Astrocyte (in vitro differentiated cells and primary cell): ENCODE measurements at regions not wholly inside any gene's neighbourhood (a gene's known extent, or its start where the extent isn't known, plus 50 kb on each side); places are given as distances from the start of the nearest gene placed in this dataset.

Source experiments
- DNase-seq: peaks from one replicate; pipeline ENCODE4 v3.0.0-alpha.2; 2010; ENCODE audit warnings: low read depth
- FAIRE-seq: peaks from 2 replicates; lab custom pipeline; 2011; peaks lifted over from hg19 to GRCh38; lab: Jason Lieb, UNC
- H2AFZ ChIP-seq: 2 replicates; pipeline ENCODE4 v1.6.0; 2012; ENCODE audit warnings: low read depth, low read length, inconsistent platforms
- H3K27ac ChIP-seq: 2 replicates; pipeline ENCODE4 v1.5.1; 2011; ENCODE audit warnings: low read depth, low read length, inconsistent platforms
- H3K27me3 ChIP-seq: 2 replicates; pipeline ENCODE4 v1.6.0; 2011; ENCODE audit warnings: low read length, inconsistent platforms; ENCODE audit not compliant: insufficient read depth
- H3K36me3 ChIP-seq: 2 replicates; pipeline ENCODE4 v1.5.1; 2011; ENCODE audit warnings: low read length, inconsistent platforms; ENCODE audit not compliant: insufficient read depth
- H3K4me1 ChIP-seq: 2 replicates; pipeline ENCODE4 v1.5.1; 2011; ENCODE audit warnings: low read length, inconsistent platforms; ENCODE audit not compliant: insufficient read depth
- H3K4me2 ChIP-seq: 2 replicates; pipeline ENCODE4 v1.6.0; 2012; ENCODE audit warnings: low read length, inconsistent platforms
- H3K4me3 ChIP-seq: 2 replicates; pipeline ENCODE4 v1.5.1; 2011; ENCODE audit warnings: low read depth, mild to moderate bottlenecking, low read length, inconsistent platforms; ENCODE audit not compliant: insufficient read depth
- H3K79me2 ChIP-seq: 2 replicates; pipeline ENCODE4 v1.6.0; 2012; ENCODE audit warnings: mild to moderate bottlenecking, low read length, inconsistent platforms; ENCODE audit not compliant: insufficient read depth
- H3K9ac ChIP-seq: 2 replicates; pipeline ENCODE4 v1.6.0; 2012; ENCODE audit warnings: mild to moderate bottlenecking, low read length, inconsistent platforms
- H3K9me3 ChIP-seq: 2 replicates; pipeline ENCODE4 v1.5.1; 2012; ENCODE audit warnings: low read depth, mild to moderate bottlenecking, low read length, inconsistent platforms; ENCODE audit not compliant: insufficient read depth
- H4K20me1 ChIP-seq: 2 replicates; pipeline ENCODE4 v1.6.0; 2012; ENCODE audit warnings: low read length, inconsistent platforms; ENCODE audit not compliant: insufficient read depth
- H3K27ac Mint-ChIP-seq: one replicate; pipeline ENCODE4 v1.8.0; 2021; ENCODE audit warnings: mild to moderate bottlenecking, mixed read lengths; ENCODE audit not compliant: unreplicated experiment
- H3K27me3 Mint-ChIP-seq: one replicate; pipeline ENCODE4 v1.8.0; 2021; ENCODE audit warnings: low read depth, mixed read lengths; ENCODE audit not compliant: unreplicated experiment
- H3K36me3 Mint-ChIP-seq: one replicate; pipeline ENCODE4 v1.8.0; 2021; ENCODE audit warnings: low read depth, mixed read lengths; ENCODE audit not compliant: unreplicated experiment
- H3K4me1 Mint-ChIP-seq: one replicate; pipeline ENCODE4 v1.8.0; 2021; ENCODE audit warnings: low read depth, mixed read lengths; ENCODE audit not compliant: unreplicated experiment
- H3K4me3 Mint-ChIP-seq: one replicate; pipeline ENCODE4 v1.8.0; 2021; ENCODE audit warnings: mild to moderate bottlenecking, moderate library complexity, mixed read lengths; ENCODE audit not compliant: unreplicated experiment
- H3K9me3 Mint-ChIP-seq: one replicate; pipeline ENCODE4 v1.8.0; 2021; ENCODE audit warnings: mild to moderate bottlenecking, mixed read lengths; ENCODE audit not compliant: unreplicated experiment
- EZH2 ChIP-seq: IDR thresholded peaks from 2 replicates; pipeline ENCODE4 v1.6.1; 2012; ENCODE audit warnings: mild to moderate bottlenecking, low read length, inconsistent platforms; ENCODE audit not compliant: insufficient read depth
- TF ChIP-seq, protein P1 (sequence below): IDR thresholded peaks from 2 replicates; pipeline ENCODE4 v1.5.1; 2011; ENCODE audit warnings: low read depth, mild to moderate bottlenecking, inconsistent platforms, low read length, moderate library complexity; ENCODE audit not compliant: insufficient read depth

GRCh38 chr1:82260051-82260450 lies 459.3 kb downstream of the ADGRL2 start:
- no peak for FAIRE-seq
- H4K20me1 ChIP-seq = no peaks in the 10 kb centered on the region
- no peak overlapping the region for H3K4me2 ChIP-seq
- no peaks in the 10 kb centered on the region for H3K27me3 Mint-ChIP-seq
- no peak overlapping the region for H3K27ac ChIP-seq
- no peak overlapping the region for H3K27ac Mint-ChIP-seq
- H3K36me3 Mint-ChIP-seq = no peaks in the 10 kb centered on the region
- H3K4me3 ChIP-seq = no peak overlapping the region
- no peaks in the 10 kb centered on the region for H3K9me3 ChIP-seq
- H3K4me1 Mint-ChIP-seq = no peaks in the 10 kb centered on the region
- no peak overlapping the region for H2AFZ ChIP-seq
- no peaks in the 10 kb centered on the region for H3K79me2 ChIP-seq
- no peaks in the 10 kb centered on the region for H3K27me3 ChIP-seq
- no peaks in the 10 kb centered on the region for H3K4me1 ChIP-seq
- H3K36me3 ChIP-seq = no peaks in the 10 kb centered on the region
- H3K9ac ChIP-seq = no peak overlapping the region
- TF ChIP-seq, protein P1, sequence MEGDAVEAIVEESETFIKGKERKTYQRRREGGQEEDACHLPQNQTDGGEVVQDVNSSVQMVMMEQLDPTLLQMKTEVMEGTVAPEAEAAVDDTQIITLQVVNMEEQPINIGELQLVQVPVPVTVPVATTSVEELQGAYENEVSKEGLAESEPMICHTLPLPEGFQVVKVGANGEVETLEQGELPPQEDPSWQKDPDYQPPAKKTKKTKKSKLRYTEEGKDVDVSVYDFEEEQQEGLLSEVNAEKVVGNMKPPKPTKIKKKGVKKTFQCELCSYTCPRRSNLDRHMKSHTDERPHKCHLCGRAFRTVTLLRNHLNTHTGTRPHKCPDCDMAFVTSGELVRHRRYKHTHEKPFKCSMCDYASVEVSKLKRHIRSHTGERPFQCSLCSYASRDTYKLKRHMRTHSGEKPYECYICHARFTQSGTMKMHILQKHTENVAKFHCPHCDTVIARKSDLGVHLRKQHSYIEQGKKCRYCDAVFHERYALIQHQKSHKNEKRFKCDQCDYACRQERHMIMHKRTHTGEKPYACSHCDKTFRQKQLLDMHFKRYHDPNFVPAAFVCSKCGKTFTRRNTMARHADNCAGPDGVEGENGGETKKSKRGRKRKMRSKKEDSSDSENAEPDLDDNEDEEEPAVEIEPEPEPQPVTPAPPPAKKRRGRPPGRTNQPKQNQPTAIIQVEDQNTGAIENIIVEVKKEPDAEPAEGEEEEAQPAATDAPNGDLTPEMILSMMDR = no peak
- TF ChIP-seq EZH2 = no peak
- H3K4me3 Mint-ChIP-seq = no peak overlapping the region
- no peak for DNase-seq
- H3K9me3 Mint-ChIP-seq = no peaks in the 10 kb centered on the region

- no peak overlapping the region for H3K27ac Mint-ChIP-seq
- no peaks in the 10 kb centered on the region for H3K27me3 ChIP-seq
- H3K9me3 ChIP-seq = no peaks in the 10 kb centered on the region
- H3K27ac ChIP-seq = no peak overlapping the region
- H3K36me3 ChIP-seq = no peaks in the 10 kb centered on the region
- H3K36me3 Mint-ChIP-seq = no peaks in the 10 kb centered on the region
- no peak overlapping the region for H3K4me3 Mint-ChIP-seq
- no peak overlapping the region for H3K4me2 ChIP-seq
- no peaks in the 10 kb centered on the region for H3K4me1 ChIP-seq
- no peak overlapping the region for H3K4me3 ChIP-seq
- TF ChIP-seq EZH2 = no peak
- TF ChIP-seq, protein P1 = no peak
- no peaks in the 10 kb centered on the region for H3K9me3 Mint-ChIP-seq
- H3K79me2 ChIP-seq = no peaks in the 10 kb centered on the region
- DNase-seq (no peak), FAIRE-seq (no peak)
- no peaks in the 10 kb centered on the region for H3K4me1 Mint-ChIP-seq
- no peaks in the 10 kb centered on the region for H3K27me3 Mint-ChIP-seq
- H4K20me1 ChIP-seq = no peaks in the 10 kb centered on the region
- no peak overlapping the region for H2AFZ ChIP-seq
- no peak overlapping the region for H3K9ac ChIP-seq
Measured at GRCh38 chr1:82258887-82259286, 458.2 kb downstream of the ADGRL2 start.

- H3K4me3 ChIP-seq = no peak overlapping the region
- Mint-ChIP-seq H3K4me1 (no peaks in the 10 kb centered on the region), H3K27ac (no peak overlapping the region), H3K27me3 (no peaks in the 10 kb centered on the region), H3K9me3 (no peaks in the 10 kb centered on the region), H3K36me3 (no peaks in the 10 kb centered on the region), H3K4me3 (no peak overlapping the region)
- H4K20me1 ChIP-seq = no peaks in the 10 kb centered on the region
- no peak overlapping the region for H3K4me2 ChIP-seq
- TF ChIP-seq, protein P1 = no peak
- TF ChIP-seq EZH2 = no peak
- no peaks in the 10 kb centered on the region for H3K27me3 ChIP-seq
- H3K9ac ChIP-seq = no peak overlapping the region
- FAIRE-seq = no peak
- DNase-seq = no peak
- H3K4me1 ChIP-seq = no peaks in the 10 kb centered on the region
- no peaks in the 10 kb centered on the region for H3K36me3 ChIP-seq
- peaks cover 3% of the 10 kb centered on the region for H3K9me3 ChIP-seq
- no peak overlapping the region for H2AFZ ChIP-seq
- H3K79me2 ChIP-seq = no peaks in the 10 kb centered on the region
- H3K27ac ChIP-seq = no peak overlapping the region
Measured at GRCh38 chr1:82246050-82246449, 445.3 kb downstream of the ADGRL2 start.
